HG03354 (cell line): ENCODE measurements at regions not wholly inside any gene's neighbourhood (a gene's known extent, or its start where the extent isn't known, plus 50 kb on each side); places are given as distances from the start of the nearest gene placed in this dataset.
"Not testable (repeated sequence)": the region's sequence is repeated elsewhere in the genome, so short reads cannot be mapped to it uniquely, and the experiment has no call there.

ENCODE experiments used
- ATAC-seq: cut with Tn5 transposase; IDR thresholded peaks from one replicate; pipeline ENCODE4 v1.9.1; 2021; ENCODE audit warnings: mild to moderate bottlenecking; ENCODE audit not compliant: unreplicated experiment, poor library complexity, severe bottlenecking

DNA sequence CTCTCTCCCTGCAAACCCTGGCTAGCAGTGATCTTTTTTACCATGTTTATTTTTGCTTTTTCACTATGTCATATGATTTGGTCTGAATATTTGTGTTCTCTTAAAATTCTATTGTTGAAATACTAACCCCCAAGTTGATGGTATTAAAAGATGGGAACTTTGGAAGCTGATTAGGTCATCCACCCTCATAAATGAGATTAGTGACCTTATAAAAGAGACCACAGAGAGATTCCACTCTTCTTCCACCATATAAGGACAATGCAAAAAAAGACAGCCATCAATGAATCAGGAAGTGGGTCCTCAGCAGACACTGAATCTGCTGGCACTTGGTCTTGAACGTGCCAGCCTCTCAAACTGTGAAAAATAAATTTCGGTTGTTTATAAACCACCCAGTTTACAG, 112.8 kb upstream of the KCND2 start:
- ATAC-seq, result no peak

- ATAC-seq, result no peak
These were observed 109.5 kb upstream of the KCND2 start for GRCh38 chr7:120163449-120163848.

DNA sequence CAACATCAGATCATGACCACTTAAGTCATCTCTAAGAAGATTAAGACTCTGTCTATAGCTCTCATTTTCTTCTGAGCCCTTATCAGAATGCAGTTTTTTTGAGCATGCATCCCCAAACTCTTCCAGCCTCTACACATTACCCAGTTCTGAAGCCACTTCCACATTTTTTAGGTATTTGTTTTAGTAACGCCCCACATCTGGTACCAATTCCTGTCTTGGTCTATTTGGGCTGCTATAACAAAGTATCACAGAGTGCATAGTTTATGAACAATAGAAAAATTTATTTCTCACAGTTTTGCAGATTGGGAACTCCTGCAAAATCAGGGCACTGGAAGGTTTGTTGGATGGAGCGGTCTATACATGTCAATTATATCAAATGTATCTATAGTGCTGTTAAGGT, 107.7 kb upstream of the KCND2 start:
- ATAC-seq, result no peak

GRCh38 chr7:120168066-120168465, 104.9 kb upstream of the KCND2 start:
- no peak for ATAC-seq

GRCh38 chr7:120169996-120170783, 102.8 kb upstream of the KCND2 start:
- no peak for ATAC-seq

GRCh38 chr7:120170834-120171233, 102.1 kb upstream of the KCND2 start:
- no peak for ATAC-seq

DNA sequence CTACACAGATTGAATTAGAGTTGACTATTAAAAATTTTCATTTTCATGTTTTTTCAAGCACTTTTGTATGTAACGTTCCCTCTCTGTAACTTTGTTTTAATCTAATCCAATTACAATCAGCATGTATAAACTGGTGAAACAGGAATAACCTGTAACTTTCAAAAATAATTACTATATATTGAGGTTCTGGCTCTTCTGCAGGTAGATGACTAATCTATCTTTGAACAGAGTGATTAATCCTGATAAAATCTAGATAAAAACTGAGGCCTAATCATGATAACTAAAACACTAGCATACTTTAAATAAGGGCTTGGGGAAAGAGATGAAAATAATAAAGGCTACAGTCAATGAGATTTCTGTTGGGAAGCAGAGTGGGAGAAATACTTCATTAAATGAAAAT, 101.6 kb upstream of the KCND2 start:
- ATAC-seq, result no peak

- ATAC-seq, result no peak
These were observed 92.8 kb upstream of the KCND2 start for GRCh38 chr7:120180221-120180620.

- no peak for ATAC-seq
These were observed 91.5 kb upstream of the KCND2 start for GRCh38 chr7:120181499-120181898.

- ATAC-seq, result no peak
These were observed 88.1 kb upstream of the KCND2 start for GRCh38 chr7:120184866-120185265.

- no peak for ATAC-seq
These were observed 86.9 kb upstream of the KCND2 start for GRCh38 chr7:120185940-120186682.

DNA sequence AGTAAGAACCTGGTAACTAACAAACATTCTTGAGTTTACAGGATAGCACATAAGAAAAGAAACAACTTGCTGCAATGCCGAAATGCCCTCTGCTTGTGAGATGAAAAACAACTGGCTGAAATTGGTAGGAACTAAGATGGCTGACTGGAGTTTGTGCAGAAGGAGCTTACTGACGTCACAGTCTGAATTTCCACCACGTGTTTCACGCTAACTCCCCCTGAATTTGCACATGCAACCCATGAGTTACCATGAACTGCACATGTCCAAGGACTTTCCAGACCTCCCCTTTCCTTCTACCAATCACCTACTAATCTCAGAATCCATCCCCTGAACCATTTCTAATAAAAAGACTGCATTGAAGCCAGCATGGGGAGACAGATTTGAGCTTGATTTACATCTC, 86.3 kb upstream of the KCND2 start:
- ATAC-seq, result no peak

GRCh38 chr7:120189623-120190022, 83.4 kb upstream of the KCND2 start:
- ATAC-seq, result no peak

DNA sequence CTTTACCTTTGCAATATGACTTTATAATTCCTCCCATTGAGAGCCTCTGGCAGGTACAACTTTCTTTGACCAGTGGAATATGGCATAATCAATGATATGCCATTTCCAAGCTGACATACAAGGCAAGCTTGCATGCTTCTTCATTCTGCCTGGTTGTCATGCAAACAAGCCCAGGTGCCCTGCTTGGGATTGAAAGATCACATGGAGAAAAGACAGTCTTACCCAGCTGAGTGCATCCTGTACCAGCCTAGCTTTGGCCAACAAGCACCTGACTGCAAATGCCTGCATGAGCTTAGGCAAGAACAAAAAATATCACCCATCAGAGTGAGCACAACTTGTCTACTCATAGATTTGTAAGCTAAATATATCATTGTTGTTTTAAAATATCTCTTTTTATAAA, 82.9 kb upstream of the KCND2 start:
- ATAC-seq, result no peak

DNA sequence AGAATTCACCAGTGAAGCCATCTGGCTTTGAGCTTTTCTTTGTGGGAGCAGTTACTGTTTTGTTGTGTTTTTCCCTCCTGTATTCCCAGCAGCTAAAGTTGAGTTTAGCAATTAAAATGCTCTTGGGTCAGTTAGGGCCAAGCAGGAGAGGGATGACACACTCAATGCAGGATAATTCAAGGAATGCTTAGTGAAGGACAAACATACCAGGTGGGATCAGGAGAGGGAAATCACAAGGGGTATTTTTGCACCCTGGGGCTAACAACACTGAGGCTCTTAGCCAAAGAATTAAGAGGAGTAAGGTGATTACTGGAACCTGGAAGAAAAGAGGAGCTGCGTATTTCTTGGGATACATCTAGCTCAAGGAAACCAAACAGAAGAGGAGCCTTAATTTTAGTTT, 82.4 kb upstream of the KCND2 start:
- ATAC-seq, result no peak

GRCh38 chr7:120191423-120191822, 81.6 kb upstream of the KCND2 start:
- ATAC-seq, result not testable (repeated sequence)

GRCh38 chr7:120201290-120201689, 71.7 kb upstream of the KCND2 start:
- ATAC-seq, result no peak

DNA sequence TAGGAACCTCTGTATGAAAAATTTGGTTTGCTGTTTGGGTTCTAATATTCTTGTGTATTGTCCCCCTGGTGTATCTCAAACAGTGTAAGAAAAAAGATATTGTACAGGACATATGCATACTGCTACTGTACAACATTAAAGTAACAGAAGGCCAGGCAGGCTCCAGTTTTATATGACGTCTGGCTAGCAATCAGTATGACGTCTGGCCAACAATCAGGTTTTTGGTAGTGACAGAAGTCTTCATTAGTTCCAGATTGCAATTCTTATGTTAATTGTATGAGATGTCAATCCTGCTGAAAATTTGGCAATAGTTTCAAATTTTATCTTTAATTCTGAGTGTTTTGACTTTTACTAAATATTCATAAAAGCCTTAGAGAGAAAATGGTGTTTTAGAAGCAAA, 67.9 kb upstream of the KCND2 start:
- ATAC-seq, result no peak

GRCh38 chr7:120207037-120207436, 65.9 kb upstream of the KCND2 start:
- no peak for ATAC-seq

GRCh38 chr7:120215654-120216053, 57.3 kb upstream of the KCND2 start:
- ATAC-seq, result no peak

- no peak for ATAC-seq
These were observed 56.0 kb upstream of the KCND2 start for GRCh38 chr7:120216947-120217346.
